Fibroblast of skin of right biceps (primary cell): ENCODE measurements at regions not wholly inside any gene's neighbourhood (a gene's known extent, or its start where the extent isn't known, plus 50 kb on each side); places are given as distances from the start of the nearest gene placed in this dataset.

Experiments
- DNase-seq: peaks from one replicate; pipeline ENCODE4 v3.0.0-alpha.2; 2013

DNA sequence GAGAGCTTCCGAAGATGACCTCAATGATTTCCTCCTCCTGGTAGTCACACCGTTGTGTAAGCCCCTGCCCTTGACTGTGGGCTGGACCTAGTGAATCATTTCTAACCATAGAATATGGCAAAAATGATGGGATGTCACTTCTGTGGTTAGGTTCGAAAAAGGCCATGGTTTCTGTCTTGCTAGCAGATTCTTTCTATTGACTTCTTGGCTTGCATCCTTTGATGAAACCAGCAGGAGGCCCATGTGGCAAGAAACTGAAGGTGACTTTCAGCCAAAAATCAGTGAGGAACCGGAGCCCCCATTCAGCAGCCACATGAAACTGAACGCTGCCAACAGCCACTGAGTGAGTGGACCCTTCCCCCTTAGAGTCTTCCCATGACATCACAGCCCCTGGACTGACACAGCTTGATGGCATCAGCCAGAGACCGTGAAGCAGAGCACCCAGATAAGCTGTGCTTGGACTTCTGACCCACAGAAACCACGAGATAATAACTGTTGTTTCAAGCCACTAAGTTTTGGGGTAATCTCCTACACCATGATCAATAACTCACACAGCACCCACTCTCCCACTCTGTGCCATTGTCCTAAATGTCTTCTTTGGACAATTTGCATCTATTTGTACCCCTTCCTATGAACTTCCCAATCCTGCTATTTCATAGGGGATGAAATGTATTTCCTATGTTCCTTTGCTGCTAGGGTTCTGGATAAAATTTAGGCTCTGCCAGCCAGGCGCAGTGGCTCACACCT lies 148.0 kb upstream of the STX18 start:
- peak; percentile 52 for DNase-seq

DNA sequence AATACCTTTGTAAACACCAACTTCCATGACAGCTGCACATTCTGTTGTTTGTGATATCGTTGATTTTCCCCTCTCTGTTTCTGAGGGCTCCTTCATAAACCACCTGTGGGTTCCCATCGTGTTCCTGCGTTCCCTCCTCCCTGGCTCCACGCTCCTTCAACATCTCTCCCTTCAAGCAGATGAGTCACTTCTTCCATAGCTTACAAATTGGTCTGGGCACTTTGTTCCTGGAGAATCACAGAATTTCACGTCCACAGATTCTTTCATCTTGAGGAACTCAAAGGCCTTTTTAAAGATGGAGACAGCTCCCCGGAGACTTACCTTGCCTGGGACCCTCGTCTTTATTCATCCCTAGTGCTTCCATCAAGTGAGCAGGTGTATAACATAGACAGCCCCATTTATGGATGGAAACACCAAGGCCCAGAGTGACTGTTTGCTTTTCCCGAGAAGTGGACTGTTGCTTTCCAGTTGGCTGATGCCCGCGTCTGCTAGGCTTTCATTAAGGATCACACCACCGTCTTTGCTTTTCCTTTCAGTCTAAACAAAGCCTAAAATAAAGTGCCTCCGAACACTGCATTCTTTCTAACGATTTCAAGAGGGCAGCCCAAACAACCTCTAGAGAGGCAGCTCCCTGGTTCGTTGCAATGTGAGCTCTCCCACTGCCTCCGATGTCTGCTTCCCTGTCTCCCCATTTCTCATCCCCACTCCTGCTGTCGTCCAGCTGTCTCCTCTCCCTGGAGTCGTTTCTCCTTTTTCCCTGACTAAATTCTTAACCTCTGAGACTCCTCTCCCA lies 146.3 kb upstream of the STX18 start:
- no peak for DNase-seq

DNA sequence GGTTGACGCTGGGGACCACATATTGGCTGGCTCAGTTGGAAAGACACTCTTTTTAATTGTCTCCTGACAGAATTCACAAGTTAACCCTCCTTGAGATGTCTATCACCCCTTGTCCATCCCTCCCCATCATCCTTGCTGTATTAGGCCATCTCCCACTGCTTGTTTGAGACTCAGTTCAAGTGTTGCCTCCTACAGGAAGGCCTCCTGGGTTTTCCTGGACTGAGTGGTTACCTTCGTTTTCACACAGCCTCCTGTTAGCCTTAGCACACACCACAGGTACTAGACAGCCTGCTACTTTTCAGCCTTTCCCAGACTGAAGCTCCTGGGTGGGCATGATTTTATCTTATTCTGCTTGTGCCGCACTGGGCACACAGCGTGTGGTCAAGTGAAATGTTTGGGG lies 145.3 kb upstream of the STX18 start:
- no peak for DNase-seq

DNA sequence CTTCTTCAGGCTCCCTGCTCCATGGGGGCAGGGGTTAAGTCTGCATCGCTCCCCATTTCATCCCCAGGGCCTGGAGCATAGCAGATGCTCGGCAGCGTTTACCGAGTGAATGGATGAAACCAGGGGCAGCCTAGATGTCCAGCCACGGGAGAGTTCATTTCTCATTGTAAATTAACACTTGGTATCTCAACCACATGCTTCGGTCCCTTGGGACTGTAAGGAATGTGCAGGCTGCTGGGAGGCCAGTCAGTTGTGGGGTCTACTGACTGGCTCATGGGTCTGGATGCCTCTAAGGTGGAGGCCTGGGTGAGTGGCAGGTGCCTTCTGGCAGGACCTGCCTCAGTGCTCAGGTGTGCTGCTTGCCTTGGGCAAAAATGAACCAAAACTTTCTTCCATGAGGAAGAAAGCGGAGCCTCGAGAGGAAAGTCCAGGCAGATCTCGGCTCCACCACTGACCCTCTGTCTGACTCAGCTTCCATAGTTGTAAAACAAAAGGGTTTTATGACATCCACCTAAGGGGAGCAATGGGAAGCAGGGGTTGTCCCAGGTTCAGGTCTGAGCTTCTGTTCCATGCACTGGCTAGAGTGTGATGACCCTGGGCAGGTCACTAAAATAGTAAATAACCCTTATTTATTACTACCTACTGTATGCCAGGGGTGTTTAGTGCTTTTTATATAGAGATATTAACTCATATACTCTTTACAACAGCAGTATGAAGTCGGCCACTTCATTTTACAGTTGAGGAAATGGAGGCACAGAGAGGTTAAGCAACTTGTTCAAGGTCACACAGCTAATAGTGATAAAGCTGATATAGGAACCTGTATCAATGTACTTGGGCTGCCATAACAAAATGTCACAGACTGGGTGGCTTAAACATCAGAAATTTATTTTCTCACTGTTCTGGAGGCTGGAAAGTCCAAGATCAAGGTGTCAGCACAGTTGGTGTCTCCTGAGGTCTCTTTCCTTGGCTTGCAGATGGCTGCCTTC lies 144.3 kb upstream of the STX18 start:
- DNase-seq = peak; percentile 58

DNA sequence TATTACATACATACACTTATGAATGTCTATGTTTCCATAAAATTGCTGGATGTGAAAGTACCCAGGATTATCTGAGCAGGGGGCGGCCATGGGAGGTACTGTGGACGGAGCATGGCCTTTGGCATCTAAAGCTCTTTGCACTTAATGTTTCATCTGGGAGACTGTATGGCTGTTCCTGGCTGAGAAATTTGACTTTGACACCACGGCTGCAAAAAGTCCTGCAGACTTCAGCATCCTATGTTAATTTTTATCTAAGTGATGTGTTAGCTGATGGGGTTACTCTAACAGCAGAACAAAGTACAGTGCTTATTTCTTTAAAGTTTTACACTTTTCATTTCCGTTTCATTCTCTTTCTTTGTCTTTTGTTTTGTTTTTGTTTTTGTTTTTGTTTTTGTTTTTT lies 139.8 kb upstream of the STX18 start:
- DNase-seq = no peak

DNA sequence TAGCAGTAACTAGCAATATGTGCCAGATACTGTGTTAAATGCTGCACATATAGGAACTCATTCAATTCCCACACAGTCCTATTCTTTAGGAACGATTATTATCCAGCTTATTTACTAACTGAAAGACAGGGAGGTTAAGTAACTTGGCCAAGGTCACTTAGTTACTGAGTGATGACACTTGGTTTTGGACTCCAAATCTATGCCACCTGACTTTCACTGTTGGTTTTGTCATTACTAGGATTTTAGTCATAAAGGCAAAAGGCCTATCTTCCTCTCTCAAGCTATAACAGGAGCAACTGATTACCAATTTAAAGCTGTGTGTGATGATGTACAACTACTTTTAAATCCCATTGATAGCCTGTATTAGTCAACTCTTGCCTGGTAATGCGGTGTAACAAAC lies 138.9 kb upstream of the STX18 start:
- no peak for DNase-seq

DNA sequence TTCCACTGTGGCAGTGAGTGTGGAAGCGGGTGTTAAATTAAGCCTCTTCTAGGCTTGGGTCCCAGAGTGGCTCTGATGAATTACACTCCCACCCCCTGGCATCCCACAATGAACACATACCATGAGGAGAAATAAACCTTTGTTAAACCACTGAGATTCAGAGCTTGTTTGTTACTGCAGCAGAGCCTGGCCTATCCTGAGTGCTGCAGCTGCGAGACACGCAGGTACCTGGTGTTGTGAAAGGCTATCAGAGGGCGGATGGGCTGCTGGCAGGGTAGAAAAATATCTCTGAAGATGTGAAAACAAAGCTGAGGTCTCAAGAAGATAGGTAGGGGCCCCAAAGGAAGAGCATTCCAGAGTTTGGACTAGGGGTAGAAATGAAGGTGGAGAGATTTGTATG lies 138.4 kb upstream of the STX18 start:
- DNase-seq = no peak

DNA sequence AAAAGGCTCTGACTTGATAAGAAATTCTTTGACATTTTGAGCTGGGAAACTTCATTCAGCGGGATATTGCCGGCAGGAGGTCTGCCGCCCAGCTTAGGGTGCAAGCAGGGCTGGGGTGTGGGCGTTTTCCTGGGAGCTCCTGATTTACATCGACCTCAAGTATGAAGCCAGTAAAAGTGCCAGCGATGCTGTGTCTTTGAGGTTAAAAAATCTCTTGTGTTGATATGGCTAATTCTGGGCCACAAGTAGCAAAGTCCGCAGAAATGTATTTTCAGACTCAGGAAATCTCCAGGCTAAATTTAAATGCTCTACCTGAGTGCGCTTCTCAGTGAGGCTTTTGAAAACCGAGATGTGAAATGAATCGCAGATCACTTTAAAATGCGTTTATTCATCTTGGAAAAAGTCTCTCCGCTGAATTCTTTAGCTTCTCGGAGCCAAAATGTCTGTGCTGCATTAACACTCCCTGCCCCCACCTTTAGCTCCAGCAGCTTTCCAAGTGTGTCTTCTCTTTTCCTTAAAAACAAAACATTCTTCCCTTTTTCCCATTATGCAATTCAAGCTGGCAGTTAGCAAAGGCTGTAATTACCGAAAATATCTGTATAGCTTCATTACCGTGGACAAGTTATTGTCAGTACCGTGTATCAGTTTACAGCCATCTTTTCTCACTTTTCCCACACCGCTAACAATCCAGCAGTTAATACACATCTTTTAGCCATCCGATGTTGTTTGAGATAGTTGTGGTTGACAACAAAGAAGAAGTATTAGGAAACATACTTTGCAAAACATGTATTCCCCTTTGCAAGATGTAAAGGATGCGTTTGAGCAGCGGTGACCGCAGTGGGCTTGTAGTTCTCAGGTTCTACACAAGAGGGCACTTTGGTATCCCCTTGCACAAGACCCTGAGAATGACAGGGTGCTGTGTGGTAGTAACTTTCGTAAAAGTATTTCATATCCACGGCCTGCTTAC lies 136.0 kb upstream of the STX18 start:
- DNase-seq = peak; percentile 78

DNA sequence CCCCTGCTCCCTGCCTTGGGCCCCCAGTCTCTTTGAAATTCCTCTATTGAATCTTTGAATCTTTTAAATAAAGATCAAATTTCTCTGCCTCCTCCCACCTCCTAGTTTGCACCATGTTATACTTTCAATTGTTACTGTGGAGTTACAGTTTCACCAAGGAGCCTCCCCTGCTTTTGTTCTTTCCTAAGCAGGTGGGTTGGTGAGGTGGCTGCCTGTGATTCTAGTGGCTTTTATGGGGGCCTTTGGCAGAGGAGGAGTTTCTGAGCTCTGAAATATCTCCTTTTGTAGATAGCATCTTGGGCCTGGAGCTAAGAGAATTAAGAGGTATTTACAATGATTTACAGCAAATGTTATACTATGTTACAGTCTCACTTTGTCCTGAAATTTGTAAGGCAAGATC lies 133.8 kb upstream of the STX18 start:
- DNase-seq = no peak

DNA sequence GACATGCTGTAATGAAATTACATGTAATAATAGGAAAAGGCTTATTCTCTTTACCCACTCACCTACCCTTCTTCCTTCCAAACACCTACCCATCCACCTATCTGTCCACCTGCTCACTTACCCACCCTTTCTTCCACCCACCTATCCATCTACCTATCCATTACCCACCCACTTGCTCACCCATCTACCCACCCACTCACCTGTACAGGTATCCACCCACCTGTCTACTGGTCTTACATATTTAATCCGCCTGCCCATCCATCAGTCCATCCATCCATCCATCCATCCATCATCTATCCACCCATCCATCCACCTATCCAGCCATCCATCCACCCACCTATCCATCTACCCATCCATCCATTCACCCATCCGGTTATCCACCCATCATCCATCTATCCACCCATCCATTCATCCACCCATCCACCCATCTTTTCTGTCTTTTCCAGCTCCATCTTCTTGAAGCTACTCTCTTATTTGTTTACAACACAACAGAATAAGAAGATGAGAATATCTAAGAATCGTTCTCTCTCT lies 133.3 kb upstream of the STX18 start:
- no peak for DNase-seq

DNA sequence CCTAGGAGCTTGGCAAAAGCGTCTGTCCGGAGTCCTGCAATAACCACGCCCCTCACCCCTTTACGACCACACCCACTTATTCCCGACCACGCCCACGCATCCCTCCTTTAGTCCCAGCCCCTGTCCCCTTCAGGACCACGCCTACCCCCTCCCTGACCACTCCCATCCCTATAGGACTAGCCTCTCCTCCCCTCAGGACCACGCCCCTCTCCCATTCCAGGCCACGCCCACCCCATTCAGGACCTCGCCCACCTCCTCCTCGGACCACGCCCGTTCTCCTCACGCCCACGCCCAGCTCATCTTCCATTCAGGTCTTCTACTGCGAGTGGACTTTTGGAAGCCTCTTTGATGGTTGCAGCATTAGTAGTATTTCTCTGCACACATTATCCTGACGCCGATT lies 131.2 kb upstream of the STX18 start:
- peak; percentile 52 for DNase-seq

DNA sequence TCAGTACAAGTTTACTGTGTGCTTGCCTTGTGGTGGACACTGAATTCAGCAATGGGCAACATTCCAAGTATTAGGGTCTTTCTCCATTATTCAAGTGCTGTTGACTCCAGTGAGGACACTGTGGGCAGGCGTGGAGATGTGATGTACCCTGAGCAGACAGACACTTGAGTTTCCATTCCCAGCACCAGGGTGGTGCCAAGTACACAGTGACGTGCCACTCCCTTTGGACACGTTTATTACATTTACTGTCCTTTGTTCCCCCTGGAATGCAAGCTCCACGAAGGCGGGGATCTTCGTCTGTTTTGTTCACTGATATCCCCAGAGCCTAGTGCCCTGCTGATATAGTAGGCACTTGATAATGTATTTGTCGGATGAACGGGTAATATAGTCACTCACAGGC lies 130.6 kb upstream of the STX18 start:
- no peak for DNase-seq

DNA sequence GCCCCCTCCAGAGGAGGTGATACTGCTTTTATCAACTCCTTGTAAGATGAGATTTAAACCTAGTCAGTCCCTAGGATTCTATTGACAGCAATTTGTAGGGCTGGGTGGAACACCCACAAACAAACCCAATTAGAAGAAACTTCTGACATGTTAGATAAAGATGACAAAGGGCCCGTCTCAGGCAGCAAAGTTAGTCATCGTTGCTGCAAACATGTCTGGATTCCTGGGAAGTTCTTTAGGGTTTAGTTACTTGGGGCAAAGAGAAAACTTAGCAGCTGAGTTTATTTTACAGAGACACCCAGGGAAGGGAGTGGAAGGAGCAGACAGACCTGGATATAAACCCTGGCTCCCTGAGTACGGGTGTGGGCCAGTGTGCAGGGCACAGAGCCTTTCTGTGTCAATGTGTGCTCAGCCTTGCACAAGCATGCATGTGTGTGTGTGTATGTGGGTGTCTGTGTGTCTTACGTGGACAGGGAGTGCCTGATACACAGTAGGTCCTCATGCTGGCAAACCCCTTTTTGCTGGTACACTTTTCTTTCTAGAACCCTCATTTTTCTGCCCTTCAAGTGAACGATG lies 130.0 kb upstream of the STX18 start:
- DNase-seq = peak; percentile 47

DNA sequence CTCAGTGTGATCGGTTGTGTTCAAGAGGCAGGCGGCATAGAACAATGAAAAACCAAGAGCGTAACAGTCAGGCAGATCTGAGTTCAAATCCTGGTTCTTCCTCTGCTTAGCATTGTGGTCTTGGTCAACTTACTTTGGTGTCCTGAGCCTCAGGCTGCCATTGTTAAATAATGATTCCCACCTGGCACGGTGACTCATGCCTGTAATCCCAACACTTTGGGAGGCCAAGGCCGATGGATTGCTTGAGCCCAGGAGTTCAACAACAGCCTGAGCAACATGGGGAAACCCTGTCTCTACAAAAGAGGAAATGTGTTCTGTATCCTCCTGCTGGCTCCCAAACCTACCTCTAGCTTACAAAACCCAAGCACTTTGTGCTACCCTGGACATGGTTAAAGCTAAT lies 129.0 kb upstream of the STX18 start:
- no peak for DNase-seq

DNA sequence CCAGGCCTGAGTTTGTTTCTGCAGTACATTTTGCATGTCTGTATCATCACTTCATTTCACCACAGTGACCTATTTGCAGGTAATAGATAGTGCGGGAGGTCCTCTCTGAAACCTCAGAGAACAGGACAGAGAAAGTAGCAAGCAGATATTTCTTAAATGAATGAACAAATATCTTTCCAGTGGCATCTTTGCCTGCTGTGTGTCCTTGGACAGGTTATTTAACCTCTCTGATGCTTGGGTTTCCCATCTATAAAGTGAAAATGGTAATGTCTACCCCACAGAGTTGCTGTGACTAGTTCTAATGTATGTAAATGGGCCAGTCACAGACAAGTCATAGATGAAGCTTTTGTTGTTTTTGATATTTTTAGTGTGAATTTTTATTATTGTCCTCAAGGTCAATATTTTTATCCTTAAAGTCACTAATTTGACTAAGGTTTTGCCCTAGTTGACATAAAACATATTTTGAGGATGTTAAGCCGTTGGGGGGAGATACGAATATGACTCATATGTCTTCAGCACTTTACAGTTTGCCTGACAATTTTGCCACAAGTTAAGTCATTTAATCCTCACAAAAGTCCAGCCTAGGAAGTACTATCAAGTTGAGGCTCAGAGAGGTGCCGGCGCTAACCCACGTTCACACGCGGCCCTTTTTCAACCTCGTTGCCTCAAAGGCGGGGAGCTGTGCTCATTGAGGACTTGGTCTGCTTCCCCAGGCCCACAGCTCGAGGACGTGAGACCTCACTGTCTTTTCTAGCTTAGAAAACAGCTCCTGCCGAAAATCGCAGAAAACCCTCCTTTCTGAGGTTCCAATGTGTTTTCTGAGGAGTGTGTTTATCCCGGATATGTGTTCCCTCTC lies 126.7 kb upstream of the STX18 start:
- peak; percentile 54 for DNase-seq

DNA sequence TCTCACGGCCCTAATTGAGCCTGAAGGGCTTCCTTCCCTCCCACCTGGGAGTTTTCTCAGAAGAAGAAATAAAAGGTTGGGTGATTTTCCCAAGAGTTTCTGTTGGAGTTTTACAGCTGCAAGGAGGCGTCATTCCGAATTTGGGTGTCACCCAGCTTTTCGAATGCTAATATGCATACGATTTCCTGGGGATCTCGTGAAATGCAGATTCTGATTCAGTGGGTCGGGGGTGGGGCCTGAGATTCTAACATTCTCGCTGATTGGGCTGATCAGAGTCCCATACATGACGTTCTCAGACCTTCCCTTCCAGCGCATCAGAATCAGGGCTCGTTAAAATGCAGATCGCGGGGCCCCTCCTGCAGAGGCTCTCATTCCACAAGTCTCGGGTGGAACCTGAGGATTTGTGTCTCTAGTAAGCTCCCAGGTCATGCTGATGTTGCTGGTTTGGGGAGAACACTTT lies 125.8 kb upstream of the STX18 start:
- DNase-seq = peak; percentile 61

DNA sequence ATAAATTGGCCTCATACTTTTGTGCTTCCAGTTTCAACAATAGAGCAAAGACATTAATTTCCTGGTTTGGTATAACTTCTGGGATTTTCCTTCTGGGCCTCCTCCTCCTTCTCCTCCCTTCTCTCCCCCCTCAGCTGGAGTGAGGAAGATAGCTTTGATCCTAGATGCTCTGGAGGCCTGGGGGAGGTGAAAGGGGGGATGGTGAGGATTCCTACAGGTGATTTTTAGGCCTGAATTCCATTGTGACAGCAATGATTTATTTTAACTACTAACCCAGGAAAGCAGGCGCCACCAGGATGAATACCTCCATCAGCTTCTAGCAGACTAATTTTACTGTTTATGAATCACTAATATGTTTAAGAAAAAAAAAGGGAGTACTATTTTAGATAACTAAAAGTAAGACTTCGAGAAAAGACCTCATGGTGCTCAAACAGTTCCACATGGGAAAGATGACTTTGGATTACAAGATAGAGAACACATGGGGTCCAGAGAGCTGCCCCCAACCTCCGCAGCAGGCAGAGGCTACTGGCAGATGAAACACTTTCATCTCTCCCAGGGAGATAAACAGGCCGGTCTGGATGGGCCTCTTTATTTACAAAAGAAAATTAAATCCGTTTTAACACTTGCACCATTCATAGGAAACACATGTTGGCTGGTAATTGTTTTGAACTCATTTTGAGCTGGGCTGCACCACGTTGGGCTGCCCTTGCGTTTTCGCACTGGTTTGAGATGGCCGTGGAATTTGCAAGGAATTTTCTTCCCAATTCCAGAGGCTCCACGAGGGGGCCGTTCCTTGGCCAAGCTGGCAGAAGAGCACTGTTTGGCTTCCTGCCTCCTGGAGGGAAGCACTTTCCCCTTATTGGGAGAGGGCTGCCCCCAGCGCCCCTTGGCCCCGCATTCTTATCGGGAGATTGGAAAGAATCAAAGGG lies 125.1 kb upstream of the STX18 start:
- peak; percentile 84 for DNase-seq

DNA sequence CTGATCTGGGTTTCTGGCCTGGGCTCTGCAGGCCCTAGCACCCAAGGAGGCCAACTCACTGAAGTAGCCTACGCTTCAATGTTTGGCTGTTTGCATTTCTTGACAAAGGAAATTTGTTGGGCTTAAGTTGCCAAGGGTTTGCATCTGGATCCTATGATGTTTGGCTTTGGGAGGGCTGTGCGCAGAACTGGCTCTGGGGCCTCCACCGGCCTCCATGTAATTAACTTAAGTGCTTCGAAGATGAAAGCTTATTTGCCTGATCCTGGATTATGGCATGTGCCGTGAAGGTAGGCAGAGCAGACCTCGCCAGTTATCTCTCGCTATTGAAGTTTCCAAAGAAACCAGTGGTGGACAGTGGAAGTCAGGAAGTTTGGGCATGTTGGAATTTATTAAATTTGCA lies 124.3 kb upstream of the STX18 start:
- no peak for DNase-seq

DNA sequence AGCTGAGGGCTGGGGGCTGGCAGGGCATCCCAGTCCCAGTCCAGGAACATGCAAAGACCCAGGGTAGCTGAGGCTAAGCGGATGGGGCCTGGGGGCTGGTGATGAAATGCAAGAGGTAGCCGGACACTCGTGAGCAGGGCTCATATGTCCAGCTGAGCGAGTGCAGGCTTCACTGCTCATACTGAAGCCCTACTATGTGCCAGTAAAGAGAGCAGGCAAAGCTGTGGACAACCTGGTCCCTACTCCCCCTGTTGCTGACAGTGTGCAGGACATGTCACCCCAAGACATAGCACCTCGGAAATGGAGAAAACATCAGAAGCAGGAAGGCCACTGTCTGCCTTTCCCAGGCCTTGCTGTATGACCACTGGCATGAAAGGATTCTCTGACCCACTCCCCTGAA lies 122.4 kb upstream of the STX18 start:
- no peak for DNase-seq
